SK-N-SH treated with all-trans-retinoic acid at 6 μM for 48 hours (cell line): ENCODE measurements at regions not wholly inside any gene's neighbourhood (a gene's known extent, or its start where the extent isn't known, plus 50 kb on each side); places are given as distances from the start of the nearest gene placed in this dataset.

ENCODE experiments used
- PATZ1 ChIP-seq: fragments of 250-450 bp; sonication (Bioruptor Pico); IDR thresholded peaks from 2 replicates; pipeline ENCODE4 v1.8.0; 2020; ENCODE audit warnings: mild to moderate bottlenecking, moderate library complexity, borderline replicate concordance
- ZFP3 ChIP-seq: fragments of 250-450 bp; sonication (Bioruptor Pico); IDR thresholded peaks from 2 replicates; pipeline ENCODE4 v1.5.0; 2020; ENCODE audit warnings: mild to moderate bottlenecking, moderate library complexity

- TF ChIP-seq PATZ1 (no peak), ZFP3 (CRISPR knock-in tag) (no peak)
Observed at GRCh38 chr3:182261041-182261440, 532.3 kb upstream of the ATP11B start.
